Adipocyte (in vitro differentiated cells): ENCODE measurements at regions not wholly inside any gene's neighbourhood (a gene's known extent, or its start where the extent isn't known, plus 50 kb on each side); places are given as distances from the start of the nearest gene placed in this dataset.

Experiments used
- DNase-seq: peaks from one replicate; pipeline ENCODE4 v3.0.0-alpha.2; 2015; ENCODE audit warnings: low read depth
- H3K27me3 ChIP-seq: replicated peaks from 2 replicates; pipeline ENCODE4 v1.7.0; 2013; ENCODE audit warnings: mild to moderate bottlenecking, low read length, moderate library complexity; ENCODE audit not compliant: control insufficient read depth, insufficient read depth
- H3K36me3 ChIP-seq: 2 replicates; pipeline ENCODE4 v1.7.0; 2013; ENCODE audit warnings: low read length, mild to moderate bottlenecking, moderate library complexity; ENCODE audit not compliant: control insufficient read depth, insufficient read depth, severe bottlenecking
- H3K4me1 ChIP-seq: 2 replicates; pipeline ENCODE4 v1.7.0; 2013; ENCODE audit warnings: mild to moderate bottlenecking, low read length, moderate library complexity; ENCODE audit not compliant: control insufficient read depth, insufficient read depth
- H3K4me3 ChIP-seq: 2 replicates; pipeline ENCODE4 v1.7.0; 2013; ENCODE audit warnings: mild to moderate bottlenecking, low read length, moderate library complexity
- H3K9ac ChIP-seq: 2 replicates; pipeline ENCODE4 v1.7.0; 2013; ENCODE audit warnings: mild to moderate bottlenecking, low read length, moderate library complexity
- H3K9me3 ChIP-seq: 2 replicates; pipeline ENCODE4 v1.7.0; 2013; ENCODE audit warnings: mild to moderate bottlenecking, low read length, moderate library complexity; ENCODE audit not compliant: control insufficient read depth

DNA sequence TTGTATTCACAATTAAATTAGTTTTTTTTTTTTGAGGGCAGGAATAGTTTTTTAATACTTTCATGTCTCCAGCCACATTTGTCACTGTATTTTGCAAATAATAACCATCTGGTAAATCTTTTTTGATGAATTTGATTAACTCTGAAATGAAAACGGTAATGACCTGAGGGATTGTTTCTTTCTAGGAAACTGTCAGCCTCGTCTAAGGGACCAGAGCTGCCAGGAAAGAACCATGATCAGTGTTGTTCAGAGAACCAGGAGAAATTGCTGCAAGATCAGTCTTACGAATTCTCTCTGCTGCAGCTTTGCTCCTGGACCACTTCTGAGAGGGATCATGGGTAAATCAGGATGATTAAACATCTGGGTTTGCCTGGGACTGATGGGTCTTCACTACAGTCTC lies 114.5 kb upstream of the TAF11L2 start:
- peaks cover 13% of the 10 kb centered on the region for H3K4me1 ChIP-seq
- H3K9me3 ChIP-seq: no peaks in the 10 kb centered on the region
- no peak for DNase-seq

DNA sequence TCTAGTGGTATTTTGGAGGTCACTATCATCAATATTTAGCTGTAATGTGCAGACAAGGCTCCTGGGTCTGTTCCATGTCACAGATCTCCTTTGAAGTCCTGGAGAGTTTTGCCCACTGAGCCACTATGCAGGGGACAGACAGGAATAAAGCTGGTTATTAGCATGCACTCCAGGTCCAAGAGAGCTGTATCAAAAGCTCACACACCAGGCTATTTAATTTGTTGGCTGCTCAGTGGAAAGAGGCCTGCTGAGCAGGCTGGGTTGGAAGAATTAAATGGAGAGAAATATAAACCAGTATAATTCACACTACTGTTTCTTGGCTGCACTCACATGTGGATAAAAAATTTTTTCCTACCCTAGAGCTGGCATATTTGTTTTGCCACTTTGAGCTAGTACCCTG lies 113.8 kb upstream of the TAF11L2 start:
- Histone ChIP-seq H3K4me1 (peaks cover 6% of the 10 kb centered on the region), H3K27me3 (no peaks in the 10 kb centered on the region), H3K9ac (no peak overlapping the region), H3K9me3 (peaks cover 2% of the 10 kb centered on the region), H3K36me3 (no peaks in the 10 kb centered on the region), H3K4me3 (no peak overlapping the region)
- no peak for DNase-seq

More for the DNA sequence above, 114.5 kb upstream of the TAF11L2 start:
- H3K36me3 ChIP-seq: no peaks in the 10 kb centered on the region
- no peak overlapping the region for H3K9ac ChIP-seq
- no peak overlapping the region for H3K4me3 ChIP-seq
- H3K27me3 ChIP-seq: no peaks in the 10 kb centered on the region

- DNase-seq: no peak
- Histone ChIP-seq H3K27me3 (no peaks in the 10 kb centered on the region), H3K36me3 (no peaks in the 10 kb centered on the region), H3K9me3 (peaks cover 2% of the 10 kb centered on the region), H3K4me3 (no peak overlapping the region), H3K9ac (no peak overlapping the region), H3K4me1 (no peaks in the 10 kb centered on the region)
Observed at GRCh38 chr5:17388717-17389116, 109.3 kb upstream of the TAF11L2 start.

DNA sequence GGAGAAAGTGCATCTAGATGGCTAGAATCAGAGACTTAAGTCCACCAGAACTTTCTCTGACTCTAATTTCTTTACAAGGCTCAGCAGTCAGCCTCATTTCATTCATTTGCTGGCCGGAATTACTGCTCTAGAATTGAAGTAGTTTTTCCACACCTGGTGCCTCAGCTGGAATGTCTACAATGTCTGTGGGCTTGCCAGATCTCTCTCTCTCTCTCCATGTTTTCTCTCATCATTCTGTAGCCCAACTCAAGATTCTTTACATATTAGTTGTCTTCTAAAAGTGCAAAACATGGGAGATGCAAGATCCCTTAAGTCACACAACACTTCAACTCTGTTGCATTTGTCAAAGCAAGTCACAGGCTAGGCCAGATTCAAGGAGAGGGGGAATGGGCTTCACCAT lies 103.9 kb upstream of the TAF11L2 start:
- Histone ChIP-seq H3K4me3 (no peak overlapping the region), H3K36me3 (no peaks in the 10 kb centered on the region), H3K9me3 (no peaks in the 10 kb centered on the region), H3K9ac (no peak overlapping the region), H3K4me1 (peaks cover 10% of the 10 kb centered on the region), H3K27me3 (no peaks in the 10 kb centered on the region)
- DNase-seq: no peak

GRCh38 chr5:17395106-17395880 lies 102.7 kb upstream of the TAF11L2 start:
- Histone ChIP-seq H3K9ac (no peak overlapping the region), H3K4me1 (peaks cover 10% of the 10 kb centered on the region)
- DNase-seq: peak; percentile 83

GRCh38 chr5:17396247-17396646 lies 101.8 kb upstream of the TAF11L2 start:
- no peak overlapping the region for H3K9ac ChIP-seq
- no peaks in the 10 kb centered on the region for H3K27me3 ChIP-seq
- H3K4me1 ChIP-seq: peaks cover 10% of the 10 kb centered on the region
- peak; percentile 53 for DNase-seq
- H3K4me3 ChIP-seq: no peak overlapping the region
- no peaks in the 10 kb centered on the region for H3K36me3 ChIP-seq
- H3K9me3 ChIP-seq: no peaks in the 10 kb centered on the region

More at GRCh38 chr5:17395106-17395880, 102.7 kb upstream of the TAF11L2 start:
- Histone ChIP-seq H3K27me3 (no peaks in the 10 kb centered on the region), H3K9me3 (no peaks in the 10 kb centered on the region), H3K36me3 (no peaks in the 10 kb centered on the region), H3K4me3 (no peak overlapping the region)

- H3K9ac ChIP-seq: no peak overlapping the region
- H3K27me3 ChIP-seq: peaks cover 6% of the 10 kb centered on the region
- peak; percentile 71 for DNase-seq
- H3K36me3 ChIP-seq: no peaks in the 10 kb centered on the region
- no peak overlapping the region for H3K4me3 ChIP-seq
- no peaks in the 10 kb centered on the region for H3K9me3 ChIP-seq
- H3K4me1 ChIP-seq: peaks cover 10% of the 10 kb centered on the region
Observed at GRCh38 chr5:17398431-17398830, 99.6 kb upstream of the TAF11L2 start.

GRCh38 chr5:17398866-17399835 lies 98.9 kb upstream of the TAF11L2 start:
- peaks cover 10% of the 10 kb centered on the region for H3K4me1 ChIP-seq
- H3K4me3 ChIP-seq: no peak overlapping the region
- H3K36me3 ChIP-seq: no peaks in the 10 kb centered on the region
- no peak overlapping the region for H3K9ac ChIP-seq
- DNase-seq: no peak
- H3K27me3 ChIP-seq: peaks cover 6% of the 10 kb centered on the region
- H3K9me3 ChIP-seq: no peaks in the 10 kb centered on the region

- no peaks in the 10 kb centered on the region for H3K36me3 ChIP-seq
- DNase-seq: no peak
- H3K4me3 ChIP-seq: no peak overlapping the region
- no peaks in the 10 kb centered on the region for H3K9me3 ChIP-seq
- peaks cover 10% of the 10 kb centered on the region for H3K4me1 ChIP-seq
- peaks cover 6% of the 10 kb centered on the region for H3K27me3 ChIP-seq
- H3K9ac ChIP-seq: no peak overlapping the region
Observed at GRCh38 chr5:17399931-17400330, 98.1 kb upstream of the TAF11L2 start.

DNA sequence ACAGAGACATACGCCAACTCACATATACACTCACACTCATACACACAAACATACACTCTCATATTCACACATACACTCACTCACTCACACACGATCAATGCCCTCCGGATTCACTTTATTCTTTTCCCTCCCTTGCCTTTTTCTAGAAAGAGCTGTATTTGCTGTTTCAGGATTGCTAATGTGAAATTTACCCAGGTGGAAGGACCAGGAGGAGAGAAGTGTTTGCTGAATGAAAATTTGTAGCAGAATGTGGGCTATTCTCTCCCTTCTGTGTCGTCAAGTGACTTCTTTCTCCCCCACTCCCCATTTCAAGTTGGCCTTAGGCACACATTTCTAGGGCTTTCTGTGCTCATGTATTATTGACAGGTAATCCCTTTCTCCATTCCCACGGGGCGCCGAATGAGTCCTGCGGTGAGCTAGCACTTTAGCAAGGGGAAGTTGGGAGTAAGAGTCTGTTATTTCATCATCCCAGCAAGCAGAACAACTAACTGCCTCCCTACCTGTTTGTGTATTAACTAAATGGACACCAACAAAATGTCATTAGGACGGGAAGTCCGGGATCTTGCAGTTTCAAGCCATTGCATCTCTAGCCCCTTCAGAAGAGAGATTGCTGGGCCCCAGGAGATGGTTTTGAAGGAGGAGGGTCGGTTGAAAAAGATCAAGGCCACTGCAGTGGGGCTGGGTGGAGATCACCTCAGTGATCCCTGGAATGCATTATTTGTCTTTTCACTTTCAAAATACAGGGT lies 97.1 kb upstream of the TAF11L2 start:
- Histone ChIP-seq H3K9me3 (no peaks in the 10 kb centered on the region), H3K4me3 (no peak overlapping the region), H3K4me1 (peaks cover 10% of the 10 kb centered on the region), H3K36me3 (no peaks in the 10 kb centered on the region), H3K27me3 (peaks cover 6% of the 10 kb centered on the region), H3K9ac (no peak overlapping the region)
- DNase-seq: no peak
